Gastroesophageal sphincter (tissue), 3 donors: ENCODE measurements at regions not wholly inside any gene's neighbourhood (a gene's known extent, or its start where the extent isn't known, plus 50 kb on each side); places are given as distances from the start of the nearest gene placed in this dataset.

Experiments
- EP300 ChIP-seq: sonication (generic); formaldehyde crosslinking; IDR thresholded peaks from one replicate; pipeline ENCODE4 v1.6.1; 2017; ENCODE audit warnings: antibody characterized with exemption, mild to moderate bottlenecking
- POLR2A ChIP-seq, 2 donors: fragments of 450-650 bp; IDR thresholded peaks; one replicate each; pipeline ENCODE4 v1.6.1; 2017; ENCODE audit warnings: antibody characterized with exemption in 2 of 2, mild to moderate bottlenecking in 2 of 2, moderate library complexity in 1 of 2
- POLR2AphosphoS5 ChIP-seq: sonication (generic); formaldehyde crosslinking; IDR thresholded peaks from one replicate; pipeline ENCODE4 v1.6.1; 2017; ENCODE audit warnings: antibody characterized with exemption
- TF ChIP-seq, protein P1 (sequence below), 4 experiments: fragments of 200-600 bp in 2 of 4; fragments of 450-650 bp in 2 of 4; sonication (generic) in 1 of 4; IDR thresholded peaks; one replicate each; pipeline ENCODE4 v1.5.1; 2017 to 2019; ENCODE audit warnings: antibody characterized with exemption in 4 of 4, mild to moderate bottlenecking in 2 of 4, moderate library complexity in 2 of 4

DNA sequence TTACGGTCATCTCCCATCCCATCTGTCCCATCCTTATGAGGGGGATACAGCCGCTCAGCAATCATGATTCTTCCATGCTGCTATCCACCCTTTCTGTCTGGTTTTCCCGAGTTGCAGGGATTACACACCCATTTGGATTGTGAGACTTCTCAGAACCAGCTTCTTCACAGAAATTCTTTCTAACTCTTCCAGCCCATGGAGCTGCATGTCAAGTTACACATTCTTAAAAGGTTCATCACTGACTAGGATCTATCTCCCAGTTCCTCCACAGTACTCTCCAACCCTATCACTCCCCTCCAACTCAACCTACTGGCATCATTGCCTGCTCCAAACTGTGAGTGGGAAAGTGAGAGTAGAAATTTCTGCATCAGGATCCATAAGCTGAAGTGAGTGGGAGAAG, 558.2 kb upstream of the TNP1 start:
- TF ChIP-seq, protein P1, sequence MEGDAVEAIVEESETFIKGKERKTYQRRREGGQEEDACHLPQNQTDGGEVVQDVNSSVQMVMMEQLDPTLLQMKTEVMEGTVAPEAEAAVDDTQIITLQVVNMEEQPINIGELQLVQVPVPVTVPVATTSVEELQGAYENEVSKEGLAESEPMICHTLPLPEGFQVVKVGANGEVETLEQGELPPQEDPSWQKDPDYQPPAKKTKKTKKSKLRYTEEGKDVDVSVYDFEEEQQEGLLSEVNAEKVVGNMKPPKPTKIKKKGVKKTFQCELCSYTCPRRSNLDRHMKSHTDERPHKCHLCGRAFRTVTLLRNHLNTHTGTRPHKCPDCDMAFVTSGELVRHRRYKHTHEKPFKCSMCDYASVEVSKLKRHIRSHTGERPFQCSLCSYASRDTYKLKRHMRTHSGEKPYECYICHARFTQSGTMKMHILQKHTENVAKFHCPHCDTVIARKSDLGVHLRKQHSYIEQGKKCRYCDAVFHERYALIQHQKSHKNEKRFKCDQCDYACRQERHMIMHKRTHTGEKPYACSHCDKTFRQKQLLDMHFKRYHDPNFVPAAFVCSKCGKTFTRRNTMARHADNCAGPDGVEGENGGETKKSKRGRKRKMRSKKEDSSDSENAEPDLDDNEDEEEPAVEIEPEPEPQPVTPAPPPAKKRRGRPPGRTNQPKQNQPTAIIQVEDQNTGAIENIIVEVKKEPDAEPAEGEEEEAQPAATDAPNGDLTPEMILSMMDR (IDR thresholded peaks at IDR 0.05), result no peak
- TF ChIP-seq POLR2AphosphoS5 (no peak), POLR2A (IDR thresholded peaks at IDR 0.05) (no peak), EP300 (no peak)
